ENCODE measurements at regions not wholly inside any gene's neighbourhood (a gene's known extent, or its start where the extent isn't known, plus 50 kb on each side); places are given as distances from the start of the nearest gene placed in this dataset.
A peak's percentile ranks its signal among the peaks of the same experiment; 100 is the strongest.

- Histone ChIP-seq H3K4me1 (0 out of 2 replicates have a peak, but pooled peaks cover 4% of the 10 kb centered on the region), H3K4me3 (ENCODE audit: low read depth, low read length) (no peak overlapping the region), H3K36me3 (ENCODE audit: control insufficient read depth, insufficient read depth, low read length) (no peaks in the 10 kb centered on the region), H3K27me3 (replicated peaks; ENCODE audit: control insufficient read depth, insufficient read depth, low read length) (no peaks in the 10 kb centered on the region), H3K9me3 (no peaks in the 10 kb centered on the region)
- Mint-ChIP-seq H3K27ac (ENCODE audit: unreplicated experiment) (no peak overlapping the region), H3K9me3 (ENCODE audit: unreplicated experiment) (no peaks in the 10 kb centered on the region), H3K36me3 (ENCODE audit: insufficient read depth, unreplicated experiment) (no peaks in the 10 kb centered on the region), H3K4me3 (ENCODE audit: unreplicated experiment) (no peak overlapping the region), H3K27me3 (ENCODE audit: insufficient read depth, unreplicated experiment) (no peaks in the 10 kb centered on the region), H3K4me1 (ENCODE audit: low read depth, unreplicated experiment) (no peaks in the 10 kb centered on the region)
- intact Hi-C loops (cut with micrococcal nuclease; ENCODE audit: unreplicated experiment): loop anchor here (2.0 to 5.0 kb wide), 2 partner anchors 64 to 213 kb away; partner anchors contain the start of gene NCKAP5
- DNase-seq: peak; percentile 56 to 78
- POLR2A ChIA-PET: no interaction called here
- peak; percentile 84 to 91 for TF ChIP-seq CTCF (IDR thresholded peaks at IDR 0.05; ENCODE audit: insufficient read depth in 1 of 2, low read depth in 1 of 2, low read length in 1 of 2, severe bottlenecking in 1 of 2, unreplicated experiment in 1 of 2)
- CTCF ChIA-PET: interaction anchor here (0.6 to 1.3 kb wide), 12 partner anchors 15 to 609 kb away, joined by 3 to 13 read pairs (median 4); partner anchors contain the start of gene NCKAP5
- no TSS peak for BruUV-seq (replicated peaks)
Measured at GRCh38 chr2:133780099-133780996, 212.1 kb upstream of the NCKAP5 start.

GRCh38 chr2:133780997-133781513 is 212.8 kb upstream of the NCKAP5 start:
- H3K9me3 ChIP-seq: no peaks in the 10 kb centered on the region
- Mint-ChIP-seq H3K27ac (ENCODE audit: unreplicated experiment) (no peak overlapping the region), H3K27me3 (ENCODE audit: insufficient read depth, unreplicated experiment) (no peaks in the 10 kb centered on the region), H3K9me3 (ENCODE audit: unreplicated experiment) (no peaks in the 10 kb centered on the region), H3K4me3 (ENCODE audit: unreplicated experiment) (no peak overlapping the region), H3K4me1 (ENCODE audit: low read depth, unreplicated experiment) (no peaks in the 10 kb centered on the region), H3K36me3 (ENCODE audit: insufficient read depth, unreplicated experiment) (no peaks in the 10 kb centered on the region)
- H3K36me3 ChIP-seq (ENCODE audit: control insufficient read depth, insufficient read depth, low read length): no peaks in the 10 kb centered on the region
- H3K27me3 ChIP-seq (replicated peaks; ENCODE audit: control insufficient read depth, insufficient read depth, low read length): no peaks in the 10 kb centered on the region
- TF ChIP-seq CTCF (IDR thresholded peaks at IDR 0.05; ENCODE audit: insufficient read depth in 1 of 2, low read depth in 1 of 2, low read length in 1 of 2, severe bottlenecking in 1 of 2, unreplicated experiment in 1 of 2): no peak
- H3K4me3 ChIP-seq (ENCODE audit: low read depth, low read length): no peak overlapping the region
- intact Hi-C loops (cut with micrococcal nuclease; ENCODE audit: unreplicated experiment): loop anchor here (2.0 to 5.0 kb wide), 2 partner anchors 64 to 214 kb away; partner anchors contain the start of gene NCKAP5
- BruUV-seq (replicated peaks): no TSS peak
- ChIA-PET POLR2A (no interaction called here), CTCF (no interaction called here)
- DNase-seq: no peak
- 0 out of 2 replicates have a peak, but pooled peaks cover 4% of the 10 kb centered on the region for H3K4me1 ChIP-seq

- ChIA-PET POLR2A (interaction anchor here (0.7 kb wide), 1 partner anchor 19 kb away, joined by 4 read pairs; no protein-coding TSS in a partner anchor), CTCF (no interaction called here)
- H3K4me1 ChIP-seq: no peaks in the 10 kb centered on the region
- H3K4me1 Mint-ChIP-seq (ENCODE audit: low read depth, unreplicated experiment): no peaks in the 10 kb centered on the region
- BruUV-seq (replicated peaks): no TSS peak
- intact Hi-C loops (cut with micrococcal nuclease; ENCODE audit: unreplicated experiment): no loop called here
- H3K9me3 Mint-ChIP-seq (ENCODE audit: unreplicated experiment): no peaks in the 10 kb centered on the region
- no peaks in the 10 kb centered on the region for H3K27me3 ChIP-seq (replicated peaks; ENCODE audit: control insufficient read depth, insufficient read depth, low read length)
- H3K36me3 Mint-ChIP-seq (ENCODE audit: insufficient read depth, unreplicated experiment): no peaks in the 10 kb centered on the region
- no peaks in the 10 kb centered on the region for H3K9me3 ChIP-seq
- no peak overlapping the region for H3K4me3 Mint-ChIP-seq (ENCODE audit: unreplicated experiment)
- DNase-seq: no peak
- no peaks in the 10 kb centered on the region for H3K36me3 ChIP-seq (ENCODE audit: control insufficient read depth, insufficient read depth, low read length)
- TF ChIP-seq CTCF (IDR thresholded peaks at IDR 0.05; ENCODE audit: insufficient read depth in 1 of 2, low read depth in 1 of 2, low read length in 1 of 2, severe bottlenecking in 1 of 2, unreplicated experiment in 1 of 2): no peak
- H3K27me3 Mint-ChIP-seq (ENCODE audit: insufficient read depth, unreplicated experiment): peaks cover 2% of the 10 kb centered on the region
- no peak overlapping the region for H3K4me3 ChIP-seq (ENCODE audit: low read depth, low read length)
- H3K27ac Mint-ChIP-seq (ENCODE audit: unreplicated experiment): no peak overlapping the region
Measured at GRCh38 chr2:133787207-133787606, 218.9 kb upstream of the NCKAP5 start.
